ENCODE measurements at regions not wholly inside any gene's neighbourhood (a gene's known extent, or its start where the extent isn't known, plus 50 kb on each side); places are given as distances from the start of the nearest gene placed in this dataset.

DNA sequence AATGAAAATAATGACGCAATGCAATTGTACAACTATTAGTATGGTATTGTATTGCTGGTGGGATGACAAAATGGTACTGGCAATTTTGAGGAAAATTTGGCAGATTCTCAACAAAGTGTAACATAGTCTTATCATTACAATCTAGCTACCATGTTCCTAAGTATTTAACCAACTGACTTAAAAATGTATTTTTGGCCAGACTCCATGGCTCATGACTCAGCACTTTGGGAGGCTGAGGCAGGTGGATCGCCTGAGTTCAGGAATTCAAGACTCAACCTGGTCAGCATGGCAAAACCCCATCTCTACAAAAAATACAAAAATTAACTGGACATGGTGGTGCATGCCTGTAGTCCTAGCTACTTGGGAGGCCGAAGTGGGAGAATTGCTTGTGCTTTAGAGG, 1409.5 kb downstream of the AACS start:
- Histone ChIP-seq H3K27me3 (ENCODE audit: insufficient read depth) (no peaks in the 10 kb centered on the region), H3F3A (replicated peaks; ENCODE audit: low read depth) (no peaks in the 10 kb centered on the region), H3K79me2 (replicated peaks; ENCODE audit: insufficient read depth) (no peaks in the 10 kb centered on the region), H3K4me1 (ENCODE audit: insufficient read depth) (no peaks in the 10 kb centered on the region), H3K27ac (ENCODE audit: low read depth) (no peak overlapping the region), H3K36me3 (ENCODE audit: insufficient read depth) (no peaks in the 10 kb centered on the region), H3K4me2 (no peak overlapping the region), H3K9me2 (ENCODE audit: insufficient read depth) (no peaks in the 10 kb centered on the region), H3K4me3 (no peak overlapping the region), H2AFZ (no peak overlapping the region), H4K20me1 (replicated peaks; ENCODE audit: insufficient read depth) (no peaks in the 10 kb centered on the region)
- ATAC-seq (no peak), DNase-seq (ENCODE audit: low spot score) (no peak)
- peaks cover 1% of the 10 kb centered on the region for H3K27me3 Mint-ChIP-seq (ENCODE audit: insufficient read depth, low read depth, poor library complexity)
- H3K36me3 Mint-ChIP-seq (ENCODE audit: low read depth): peaks cover 29% of the 10 kb centered on the region; the same call in 2 of the 3 replicates
- TF ChIP-seq ZNF462 (CRISPR knock-in tag; IDR thresholded peaks at IDR 0.05) (no peak), ZNF114 (CRISPR knock-in tag; IDR thresholded peaks at IDR 0.05) (no peak), STAT1 (IDR thresholded peaks at IDR 0.05; ENCODE audit: unreplicated experiment) (no peak), EZH2 (IDR thresholded peaks at IDR 0.05; ENCODE audit: low read depth, unreplicated experiment) (no peak), CTCF (conservative IDR thresholded peaks at IDR 0.05; ENCODE audit: low read depth in 2 of 2) (no peak), ETS1 (IDR thresholded peaks at IDR 0.05) (no peak), CREB1 (CRISPR knock-in tag; IDR thresholded peaks at IDR 0.05; ENCODE audit: low read depth) (no peak)
- TF ChIP-seq, protein P1, sequence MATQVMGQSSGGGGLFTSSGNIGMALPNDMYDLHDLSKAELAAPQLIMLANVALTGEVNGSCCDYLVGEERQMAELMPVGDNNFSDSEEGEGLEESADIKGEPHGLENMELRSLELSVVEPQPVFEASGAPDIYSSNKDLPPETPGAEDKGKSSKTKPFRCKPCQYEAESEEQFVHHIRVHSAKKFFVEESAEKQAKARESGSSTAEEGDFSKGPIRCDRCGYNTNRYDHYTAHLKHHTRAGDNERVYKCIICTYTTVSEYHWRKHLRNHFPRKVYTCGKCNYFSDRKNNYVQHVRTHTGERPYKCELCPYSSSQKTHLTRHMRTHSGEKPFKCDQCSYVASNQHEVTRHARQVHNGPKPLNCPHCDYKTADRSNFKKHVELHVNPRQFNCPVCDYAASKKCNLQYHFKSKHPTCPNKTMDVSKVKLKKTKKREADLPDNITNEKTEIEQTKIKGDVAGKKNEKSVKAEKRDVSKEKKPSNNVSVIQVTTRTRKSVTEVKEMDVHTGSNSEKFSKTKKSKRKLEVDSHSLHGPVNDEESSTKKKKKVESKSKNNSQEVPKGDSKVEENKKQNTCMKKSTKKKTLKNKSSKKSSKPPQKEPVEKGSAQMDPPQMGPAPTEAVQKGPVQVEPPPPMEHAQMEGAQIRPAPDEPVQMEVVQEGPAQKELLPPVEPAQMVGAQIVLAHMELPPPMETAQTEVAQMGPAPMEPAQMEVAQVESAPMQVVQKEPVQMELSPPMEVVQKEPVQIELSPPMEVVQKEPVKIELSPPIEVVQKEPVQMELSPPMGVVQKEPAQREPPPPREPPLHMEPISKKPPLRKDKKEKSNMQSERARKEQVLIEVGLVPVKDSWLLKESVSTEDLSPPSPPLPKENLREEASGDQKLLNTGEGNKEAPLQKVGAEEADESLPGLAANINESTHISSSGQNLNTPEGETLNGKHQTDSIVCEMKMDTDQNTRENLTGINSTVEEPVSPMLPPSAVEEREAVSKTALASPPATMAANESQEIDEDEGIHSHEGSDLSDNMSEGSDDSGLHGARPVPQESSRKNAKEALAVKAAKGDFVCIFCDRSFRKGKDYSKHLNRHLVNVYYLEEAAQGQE (IDR thresholded peaks at IDR 0.05; ENCODE audit: unreplicated experiment): no peak
- H3K9me3 Mint-ChIP-seq: peaks cover 94% of the 10 kb centered on the region
- no peak overlapping the region for H3K27ac Mint-ChIP-seq
- H3K4me3 Mint-ChIP-seq: no peak overlapping the region
- H3K4me1 Mint-ChIP-seq: no peaks in the 10 kb centered on the region
